Breast epithelium (tissue), 3 donors: ENCODE measurements at regions not wholly inside any gene's neighbourhood (a gene's known extent, or its start where the extent isn't known, plus 50 kb on each side); places are given as distances from the start of the nearest gene placed in this dataset.

Experiments used
- POLR2A ChIP-seq: fragments of 450-650 bp; IDR thresholded peaks from one replicate; pipeline ENCODE4 v1.6.1; 2016; ENCODE audit warnings: antibody characterized with exemption, mild to moderate bottlenecking, moderate library complexity
- POLR2AphosphoS5 ChIP-seq, 3 donors: sonication (generic); formaldehyde crosslinking; IDR thresholded peaks; one replicate each; pipeline ENCODE4 v1.6.1; 2017; ENCODE audit warnings: antibody characterized with exemption in 3 of 3
- TF ChIP-seq, protein P1 (sequence below), 3 donors: fragments of 450-650 bp; IDR thresholded peaks; one replicate each; pipeline ENCODE4 v1.5.1; 2016 to 2017; ENCODE audit warnings: antibody characterized with exemption in 3 of 3, mild to moderate bottlenecking in 3 of 3, moderate library complexity in 3 of 3

DNA sequence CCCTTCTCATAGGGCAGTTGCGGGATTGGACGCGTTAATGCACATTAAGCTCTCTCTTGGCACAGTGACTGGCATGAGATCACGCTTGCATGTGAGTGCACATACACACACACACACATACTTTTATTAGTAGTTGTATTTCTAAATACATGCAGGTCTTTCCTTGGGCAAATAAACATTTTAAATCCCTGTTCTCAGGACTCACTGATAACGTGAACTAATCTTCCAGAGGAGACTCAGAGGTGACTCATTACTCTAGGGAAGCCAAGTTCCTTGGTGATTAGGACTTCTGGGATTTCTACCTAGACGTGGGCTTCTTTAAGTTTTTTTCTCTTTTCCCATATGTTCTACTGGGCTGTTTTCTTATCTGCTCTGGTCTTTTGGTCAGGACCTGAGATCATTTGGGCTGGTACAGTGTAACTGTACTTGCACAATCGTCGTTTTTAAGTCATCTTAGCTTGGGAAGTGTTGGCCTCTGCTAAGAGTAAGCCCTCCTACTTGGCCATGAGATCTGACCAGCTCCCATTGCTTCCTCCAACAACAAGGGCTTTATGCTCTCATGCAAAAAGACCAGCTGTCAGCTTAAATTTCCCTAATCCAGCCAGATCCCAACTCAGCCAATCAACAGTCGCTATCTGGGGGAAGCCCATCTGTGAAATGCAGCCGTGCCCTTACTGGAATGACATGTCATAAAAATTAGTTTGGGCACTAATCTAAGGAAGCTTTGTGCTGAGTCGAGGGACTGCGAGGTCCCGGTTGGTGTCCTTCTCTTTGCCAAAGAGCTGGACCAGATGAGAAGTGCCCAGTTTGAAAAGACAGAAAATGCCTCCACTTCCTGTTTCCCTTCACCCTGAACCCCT is 176.4 kb upstream of the ANKRD55 start:
- TF ChIP-seq, protein P1, sequence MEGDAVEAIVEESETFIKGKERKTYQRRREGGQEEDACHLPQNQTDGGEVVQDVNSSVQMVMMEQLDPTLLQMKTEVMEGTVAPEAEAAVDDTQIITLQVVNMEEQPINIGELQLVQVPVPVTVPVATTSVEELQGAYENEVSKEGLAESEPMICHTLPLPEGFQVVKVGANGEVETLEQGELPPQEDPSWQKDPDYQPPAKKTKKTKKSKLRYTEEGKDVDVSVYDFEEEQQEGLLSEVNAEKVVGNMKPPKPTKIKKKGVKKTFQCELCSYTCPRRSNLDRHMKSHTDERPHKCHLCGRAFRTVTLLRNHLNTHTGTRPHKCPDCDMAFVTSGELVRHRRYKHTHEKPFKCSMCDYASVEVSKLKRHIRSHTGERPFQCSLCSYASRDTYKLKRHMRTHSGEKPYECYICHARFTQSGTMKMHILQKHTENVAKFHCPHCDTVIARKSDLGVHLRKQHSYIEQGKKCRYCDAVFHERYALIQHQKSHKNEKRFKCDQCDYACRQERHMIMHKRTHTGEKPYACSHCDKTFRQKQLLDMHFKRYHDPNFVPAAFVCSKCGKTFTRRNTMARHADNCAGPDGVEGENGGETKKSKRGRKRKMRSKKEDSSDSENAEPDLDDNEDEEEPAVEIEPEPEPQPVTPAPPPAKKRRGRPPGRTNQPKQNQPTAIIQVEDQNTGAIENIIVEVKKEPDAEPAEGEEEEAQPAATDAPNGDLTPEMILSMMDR (IDR thresholded peaks at IDR 0.05): no peak
- TF ChIP-seq POLR2A (no peak), POLR2AphosphoS5 (IDR thresholded peaks at IDR 0.05) (no peak)
